Endothelial cell of umbilical vein (primary cell): ENCODE measurements at regions not wholly inside any gene's neighbourhood (a gene's known extent, or its start where the extent isn't known, plus 50 kb on each side); places are given as distances from the start of the nearest gene placed in this dataset.
"Not testable (repeated sequence)": the region's sequence is repeated elsewhere in the genome, so short reads cannot be mapped to it uniquely, and the experiment has no call there.

Experiments used
- BruUV-seq: library from RNA; stranded (reverse); fragments of 400-500 nt; replicated peaks from 2 replicates; lab custom pipeline; 2021; lab: Mats Ljungman, UMichigan
- CTCF ChIA-PET: fragments of 300-600, 350-600 bp; sonication (Branson Sonifier 250); formaldehyde crosslinking; loops from one replicate; lab custom pipeline; 2021; ENCODE audit warnings: antibody characterized with exemption, inconsistent platforms; lab: Charles Lee
- POLR2A ChIA-PET: fragments of 300-600, 350-600 bp; sonication (Branson Sonifier 250); formaldehyde crosslinking; loops from one replicate; lab custom pipeline; 2021; ENCODE audit warnings: antibody characterized with exemption, inconsistent platforms; lab: Charles Lee
- DNase-seq: peaks from one replicate; pipeline ENCODE4 v3.0.0-alpha.2; 2011; ENCODE audit warnings: low read depth, low spot score
- FAIRE-seq: peaks from 2 replicates; lab custom pipeline; 2011; peaks lifted over from hg19 to GRCh38; lab: Jason Lieb, UNC
- H2AFZ ChIP-seq: 2 replicates; pipeline ENCODE4 v1.6.0; 2012; ENCODE audit warnings: low read depth, low read length, control low read depth, inconsistent platforms
- H3K27ac ChIP-seq: 2 replicates; pipeline ENCODE4 v1.5.1; 2011; ENCODE audit warnings: low read depth, mild to moderate bottlenecking, control low read depth, low read length, moderate library complexity; ENCODE audit not compliant: insufficient read depth
- H3K27me3 ChIP-seq, 2 experiments: 2 replicates each; pipeline versions ENCODE4 v1.6.0 to v1.6.1; 2011; ENCODE audit warnings: low read length in 2 of 2, mixed read lengths in 1 of 2; ENCODE audit not compliant: control insufficient read depth in 2 of 2, insufficient read depth in 2 of 2
- H3K36me3 ChIP-seq, 2 experiments: 2 replicates in 1 of 2; 3 replicates in 1 of 2; pipeline ENCODE4 v1.5.1; 2011; ENCODE audit warnings: low read length in 2 of 2, mild to moderate bottlenecking in 1 of 2, moderate library complexity in 1 of 2; ENCODE audit not compliant: control insufficient read depth in 2 of 2, insufficient read depth in 2 of 2; ENCODE audit errors: extremely low read depth in 1 of 2
- H3K4me1 ChIP-seq: 3 replicates; pipeline ENCODE4 v1.5.1; 2011; ENCODE audit warnings: mild to moderate bottlenecking, low read length; ENCODE audit not compliant: control insufficient read depth, insufficient read depth; ENCODE audit errors: extremely low read depth
- H3K4me2 ChIP-seq: 2 replicates; pipeline ENCODE4 v1.6.1; 2011; ENCODE audit warnings: low read length, control low read depth, mixed read lengths; ENCODE audit not compliant: insufficient read depth
- H3K4me3 ChIP-seq, 3 experiments: fragments of 200-600 bp in 1 of 3; sonication (generic), shearing (Covaris generic) in 1 of 3; replicated peaks in 1 of 3; 2 replicates each; pipeline ENCODE4 v1.5.1; 2011 to 2016; ENCODE audit warnings: control low read depth in 3 of 3, low read length in 3 of 3, mild to moderate bottlenecking in 2 of 3, inconsistent platforms in 1 of 3, low read depth in 1 of 3, moderate library complexity in 1 of 3; ENCODE audit not compliant: insufficient read depth in 1 of 3
- H3K79me2 ChIP-seq: 2 replicates; pipeline ENCODE4 v1.6.0; 2012; ENCODE audit warnings: low read length, inconsistent platforms; ENCODE audit not compliant: control insufficient read depth, insufficient read depth
- H3K9ac ChIP-seq: replicated peaks from 2 replicates; pipeline ENCODE3; 2011; ENCODE audit warnings: low read length, control low read depth; ENCODE audit not compliant: insufficient read depth; ENCODE audit errors: extremely low read depth
- H3K9me1 ChIP-seq: replicated peaks from 3 replicates; pipeline ENCODE4 v1.6.0; 2011; ENCODE audit warnings: mild to moderate bottlenecking, low read length; ENCODE audit not compliant: control insufficient read depth, insufficient read depth; ENCODE audit errors: extremely low read depth
- H3K9me3 ChIP-seq: replicated peaks from 2 replicates; pipeline ENCODE4 v1.5.1; 2012; ENCODE audit warnings: low read length, inconsistent platforms; ENCODE audit not compliant: control insufficient read depth, insufficient read depth
- H4K20me1 ChIP-seq: replicated peaks from 2 replicates; pipeline ENCODE3; 2011; ENCODE audit warnings: mild to moderate bottlenecking, low read length; ENCODE audit not compliant: control insufficient read depth, insufficient read depth; ENCODE audit errors: extremely low read depth
- CTCF ChIP-seq, 2 donors: IDR thresholded peaks; 1 replicate in 1 of 2; 2 replicates in 1 of 2; pipeline ENCODE4 v1.5.1; 2011; ENCODE audit warnings: low read length in 2 of 2, mild to moderate bottlenecking in 2 of 2, moderate library complexity in 2 of 2, control low read depth in 1 of 2, inconsistent platforms in 1 of 2, low read depth in 1 of 2; ENCODE audit not compliant: insufficient read depth in 1 of 2; ENCODE audit errors: extremely low read depth in 1 of 2
- EZH2 ChIP-seq: IDR thresholded peaks from 2 replicates; pipeline ENCODE4 v1.6.1; 2012; ENCODE audit warnings: borderline replicate concordance, low read depth, mild to moderate bottlenecking, moderate library complexity, low read length, inconsistent platforms; ENCODE audit not compliant: severe bottlenecking
- FOS ChIP-seq: IDR thresholded peaks from 2 replicates; pipeline ENCODE4 v1.6.1; 2011; ENCODE audit warnings: mild to moderate bottlenecking, low read length, moderate library complexity, borderline replicate concordance; ENCODE audit not compliant: insufficient read depth
- GATA2 ChIP-seq: IDR thresholded peaks from 2 replicates; pipeline ENCODE4 v1.7.0; 2011; ENCODE audit warnings: low read depth, mild to moderate bottlenecking, moderate library complexity, mixed read lengths, low read length; ENCODE audit not compliant: insufficient read length, insufficient read depth
- JUN ChIP-seq: IDR thresholded peaks from 2 replicates; pipeline ENCODE4 v1.6.1; 2011; ENCODE audit warnings: borderline replicate concordance, low read depth; ENCODE audit not compliant: insufficient read length, insufficient read depth
- MYC ChIP-seq: IDR thresholded peaks from one replicate; pipeline ENCODE4 v1.6.1; 2011; ENCODE audit warnings: mild to moderate bottlenecking, low read depth, low read length
- POLR2A ChIP-seq: IDR thresholded peaks from 2 replicates; pipeline ENCODE4 v1.6.1; 2012; ENCODE audit warnings: low read depth, mild to moderate bottlenecking, control low read depth, low read length
- POLR2AphosphoS5 ChIP-seq: IDR thresholded peaks from 2 replicates; pipeline ENCODE4 v1.6.1; 2012; ENCODE audit warnings: low read depth, mild to moderate bottlenecking, control low read depth, low read length, moderate library complexity; ENCODE audit not compliant: insufficient read depth
- dilution Hi-C: fragments of 300-500 bp; cut with MboI; formaldehyde crosslinking; loops from one replicate; pipeline ENCODE4 v1.15.0; 2019; ENCODE audit warnings: low sequenced_read_pairs; ENCODE audit not compliant: extremely low pct_ligation_motif_present
- intact Hi-C: fragments of 100-400 bp; cut with micrococcal nuclease; formaldehyde crosslinking; loops from one replicate; pipeline ENCODE4 v1.10.0; 2022
- TF ChIP-seq, protein P1 (sequence below): IDR thresholded peaks from 2 replicates; pipeline ENCODE4 v1.6.1; 2011; ENCODE audit not compliant: insufficient read depth, insufficient read length

DNA sequence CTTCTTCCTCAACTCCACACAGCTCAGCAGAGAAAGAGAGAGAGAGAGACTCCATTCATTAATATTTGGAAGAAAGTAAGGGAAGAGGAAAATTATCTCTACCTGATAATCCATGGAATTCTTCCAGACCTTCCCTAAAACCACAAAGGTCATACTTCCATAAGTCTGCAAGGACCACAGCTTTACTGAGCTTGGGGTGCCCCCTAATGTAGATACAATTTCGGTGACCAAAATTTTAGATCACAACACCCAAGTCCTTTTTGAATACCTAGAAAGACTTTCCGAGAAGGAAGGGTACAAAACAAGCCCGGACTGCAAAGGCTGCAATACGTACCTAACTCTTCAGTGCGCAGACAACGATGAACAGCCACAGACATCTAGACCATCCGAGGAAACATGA lies 523.9 kb downstream of the GLUD2 start:
- CTCF ChIA-PET: no interaction called here
- DNase-seq: no peak
- Histone ChIP-seq H3K9me1 (no peaks in the 10 kb centered on the region), H3K36me3 (no peaks in the 10 kb centered on the region), H3K79me2 (no peaks in the 10 kb centered on the region), H3K4me1 (no peaks in the 10 kb centered on the region), H3K4me2 (no peak overlapping the region), H3K9me3 (no peaks in the 10 kb centered on the region), H2AFZ (no peak overlapping the region), H3K9ac (no peak overlapping the region), H3K4me3 (no peak overlapping the region), H4K20me1 (no peaks in the 10 kb centered on the region), H3K27ac (no peak overlapping the region), H3K27me3 (no peaks in the 10 kb centered on the region)
- POLR2A ChIA-PET: no interaction called here
- no peak for FAIRE-seq
- BruUV-seq: no TSS peak
- dilution Hi-C loops (no loop called here), intact Hi-C loops (no loop called here)
- TF ChIP-seq POLR2AphosphoS5 (no peak), JUN (no peak), CTCF (IDR thresholded peaks at IDR 0.05; ENCODE audit: extremely low read depth in 1 of 2, insufficient read depth in 1 of 2, low read depth in 1 of 2, low read length in 2 of 2) (no peak), FOS (no peak), POLR2A (no peak), EZH2 (no peak), MYC (no peak), GATA2 (no peak)
- TF ChIP-seq, protein P1, sequence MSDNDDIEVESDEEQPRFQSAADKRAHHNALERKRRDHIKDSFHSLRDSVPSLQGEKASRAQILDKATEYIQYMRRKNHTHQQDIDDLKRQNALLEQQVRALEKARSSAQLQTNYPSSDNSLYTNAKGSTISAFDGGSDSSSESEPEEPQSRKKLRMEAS: no peak

DNA sequence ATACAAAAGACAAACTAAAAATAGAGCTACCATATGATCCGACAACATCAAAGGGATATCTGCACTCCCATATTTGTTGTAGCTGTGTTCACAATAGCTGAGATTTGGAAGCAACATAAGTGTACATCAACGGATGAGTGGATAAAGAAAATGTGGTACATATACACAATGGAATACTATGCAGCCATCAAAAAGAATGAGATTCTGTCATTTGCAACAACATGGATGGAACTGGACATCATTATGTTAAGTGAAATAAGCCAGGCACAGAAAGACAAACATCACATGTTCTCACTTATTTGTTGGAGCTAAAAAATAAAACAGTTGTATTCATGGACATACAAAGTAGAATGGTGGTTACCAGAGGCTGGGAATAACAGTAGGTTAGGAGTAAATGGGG lies 527.0 kb downstream of the GLUD2 start:
- dilution Hi-C loops, H3K9me1 ChIP-seq, BruUV-seq, H3K79me2 ChIP-seq, FAIRE-seq, H3K27ac ChIP-seq, H3K36me3 ChIP-seq, H4K20me1 ChIP-seq, H3K9ac ChIP-seq, intact Hi-C loops, H3K9me3 ChIP-seq, H3K27me3 ChIP-seq, DNase-seq, H2AFZ ChIP-seq, CTCF ChIA-PET, H3K4me3 ChIP-seq, H3K4me1 ChIP-seq, H3K4me2 ChIP-seq, POLR2A ChIA-PET: not testable (repeated sequence)
